HTR-8/SVneo (cell line): ENCODE measurements at regions not wholly inside any gene's neighbourhood (a gene's known extent, or its start where the extent isn't known, plus 50 kb on each side); places are given as distances from the start of the nearest gene placed in this dataset.

Source experiments
- DNase-seq: peaks from one replicate; pipeline ENCODE4 v3.0.0; 2011; ENCODE audit warnings: low spot score, mixed read lengths; ENCODE audit not compliant: insufficient read length
- FAIRE-seq: peaks from 2 replicates; lab custom pipeline; 2011; peaks lifted over from hg19 to GRCh38; lab: Jason Lieb, UNC

DNA sequence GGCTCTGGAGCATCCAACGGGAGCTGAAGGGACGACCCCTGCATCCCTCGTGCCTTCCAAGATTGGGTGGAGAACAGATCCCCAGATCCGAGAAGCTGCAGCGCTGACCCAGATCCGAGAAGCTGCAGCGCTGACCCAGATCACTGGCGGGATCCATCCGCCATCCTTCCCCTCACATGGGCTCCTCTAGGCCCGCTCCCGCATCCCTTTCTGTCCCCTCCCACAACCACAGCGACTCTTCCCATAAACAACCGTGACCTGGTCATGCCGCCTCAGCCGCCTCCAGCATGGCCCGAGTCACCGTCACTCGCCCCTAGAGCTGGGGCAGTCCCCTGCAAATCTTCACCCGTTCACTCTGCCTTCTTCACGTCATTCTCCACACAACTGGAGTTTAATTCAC lies 124.9 kb downstream of the UTP18 start:
- no peak for FAIRE-seq
- DNase-seq: no peak

DNA sequence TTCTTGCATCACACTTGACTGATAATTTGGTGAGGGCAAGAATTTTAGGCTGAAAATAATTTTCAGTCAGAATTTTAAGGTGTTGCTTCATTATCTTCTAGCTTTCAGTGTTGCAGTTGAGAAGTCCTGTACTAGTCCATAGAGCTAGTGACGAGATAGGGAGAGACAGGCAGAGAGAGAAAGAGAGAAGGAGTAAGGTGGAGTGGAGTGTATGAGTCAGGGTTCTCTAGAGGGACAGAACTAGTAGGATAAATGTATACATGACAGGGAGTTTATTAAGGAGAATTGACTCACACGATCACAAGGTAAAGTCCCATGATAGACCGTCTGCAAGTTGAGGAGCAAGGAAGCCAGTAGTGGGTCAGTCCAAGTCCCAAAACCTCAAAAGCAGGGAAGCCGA lies 127.2 kb downstream of the UTP18 start:
- DNase-seq: no peak
- FAIRE-seq: no peak

DNA sequence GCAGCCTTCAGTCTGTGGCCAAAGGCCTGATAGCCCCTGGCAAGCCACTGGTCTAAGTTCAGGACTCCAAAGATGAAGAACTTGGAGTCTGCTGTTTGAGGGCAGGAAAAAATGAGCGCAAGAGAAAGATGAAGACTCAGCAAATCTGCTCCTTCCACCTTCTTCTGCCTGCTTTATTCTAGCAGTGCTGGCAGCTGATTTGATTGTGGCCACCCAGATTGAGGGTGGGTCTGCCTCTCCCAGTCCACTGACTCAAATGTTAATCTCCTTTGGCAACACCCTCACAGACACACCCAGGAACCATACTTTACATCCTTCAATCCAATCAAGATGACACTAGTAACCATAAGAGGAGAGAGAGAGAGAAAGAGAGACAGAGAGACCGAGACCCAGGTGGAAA lies 127.6 kb downstream of the UTP18 start:
- no peak for DNase-seq
- no peak for FAIRE-seq

DNA sequence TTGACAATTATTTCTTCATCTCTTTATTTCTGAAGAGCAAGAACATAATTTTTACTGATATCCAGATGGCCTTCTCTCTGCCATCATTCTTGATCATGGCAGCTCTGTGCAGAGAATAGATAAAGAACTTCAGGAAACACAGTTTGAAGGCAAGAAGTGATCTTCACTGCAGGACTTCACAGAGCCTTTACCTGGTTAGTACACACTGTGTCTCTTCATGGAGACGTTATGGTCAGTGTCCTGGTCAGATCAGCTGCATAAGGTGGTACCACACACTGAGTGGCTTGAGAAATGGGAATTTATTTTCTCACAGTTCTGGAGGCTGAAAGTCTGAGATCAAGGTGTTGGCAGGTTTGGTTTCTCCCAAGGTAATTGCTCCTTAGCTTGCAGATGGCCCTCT lies 129.5 kb downstream of the UTP18 start:
- DNase-seq (no peak), FAIRE-seq (no peak)

DNA sequence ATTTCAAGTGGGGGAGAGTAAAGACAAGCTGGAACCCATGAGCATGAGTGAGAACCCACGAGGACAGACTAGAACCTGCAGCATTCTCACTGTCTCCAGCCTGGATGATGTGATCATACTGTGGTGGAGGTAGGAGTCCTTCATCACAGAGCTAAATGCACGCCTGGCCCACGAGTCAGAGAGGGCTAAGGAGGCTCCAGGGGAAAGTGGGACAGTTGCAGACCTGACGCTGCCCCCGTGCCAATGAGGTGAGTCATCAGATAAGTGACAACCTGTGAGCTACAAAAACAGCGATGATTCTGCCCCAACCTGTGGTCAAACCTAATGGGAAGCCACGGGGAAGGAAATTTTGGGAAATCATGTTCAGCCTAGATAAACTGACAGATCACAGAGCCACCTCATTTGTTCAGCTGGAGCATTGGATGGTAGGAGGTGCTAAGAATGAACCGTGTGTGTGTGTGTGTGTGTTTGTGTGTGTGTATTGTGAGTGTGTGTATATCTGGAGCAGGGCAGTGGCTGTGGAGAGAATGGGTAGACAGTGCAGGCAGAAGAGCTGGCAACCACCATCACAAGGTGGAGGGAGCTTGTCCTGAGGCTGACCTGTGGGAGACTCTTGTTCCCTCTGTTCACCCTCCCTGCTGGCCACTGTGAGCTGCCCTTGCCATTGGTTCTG lies 131.8 kb downstream of the UTP18 start:
- DNase-seq (no peak), FAIRE-seq (peak; percentile 28)

DNA sequence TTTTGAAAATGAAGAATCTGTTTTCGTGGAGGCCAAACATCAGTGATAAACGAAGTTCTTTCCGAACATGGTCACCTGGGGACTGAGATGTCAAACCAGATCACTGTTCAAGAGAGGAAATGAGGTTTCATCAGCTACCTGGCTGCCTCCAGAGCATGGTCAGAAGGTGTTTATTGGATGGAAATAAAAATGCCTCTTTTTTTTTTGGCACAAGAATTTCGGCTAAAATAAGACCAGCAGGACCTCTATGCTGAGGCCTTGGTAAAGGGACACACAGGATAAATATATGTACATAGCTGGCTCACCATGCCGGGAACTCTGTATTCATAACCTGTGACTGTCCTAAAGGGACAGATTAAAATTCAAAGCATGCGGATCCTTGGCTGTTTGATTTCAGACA lies 135.3 kb downstream of the UTP18 start:
- DNase-seq (no peak), FAIRE-seq (no peak)

DNA sequence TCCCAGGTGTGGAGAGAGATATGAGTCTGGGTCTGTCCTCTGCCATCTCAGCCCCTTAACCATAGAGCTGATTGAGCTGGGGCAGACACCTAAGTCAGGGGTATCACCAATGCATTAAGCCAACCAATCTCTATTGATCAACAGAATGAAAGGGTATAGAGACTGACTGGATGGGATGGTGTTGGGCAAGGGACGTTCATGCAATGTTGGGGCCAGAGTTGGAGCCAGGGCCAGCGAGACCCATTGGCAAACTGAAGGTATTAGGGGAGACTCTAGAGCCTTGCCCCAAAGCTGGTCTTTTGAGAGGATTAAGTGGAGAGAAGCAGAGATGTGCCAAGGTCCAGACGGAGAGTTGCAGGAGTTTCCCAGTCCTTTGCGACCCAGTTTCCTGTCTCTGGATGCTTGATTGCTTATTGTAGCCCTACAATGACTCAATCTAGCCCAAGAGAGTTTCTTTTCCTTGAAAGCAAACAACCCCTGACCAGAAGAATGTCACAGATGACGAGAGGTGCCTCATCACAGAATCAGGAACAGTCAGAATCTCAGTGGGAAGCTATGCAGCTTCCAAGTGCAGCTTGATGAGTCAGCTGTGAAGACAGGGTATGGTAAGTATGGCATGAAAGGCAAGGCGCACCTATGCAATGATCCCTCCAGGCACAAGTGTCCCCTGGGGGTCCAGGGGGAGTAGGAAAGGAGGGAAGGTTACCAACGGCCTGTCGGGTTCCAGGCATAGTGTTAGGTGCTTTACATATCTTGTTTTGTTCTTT lies 137.2 kb downstream of the UTP18 start:
- DNase-seq (peak; percentile 28), FAIRE-seq (peak; percentile 65)

DNA sequence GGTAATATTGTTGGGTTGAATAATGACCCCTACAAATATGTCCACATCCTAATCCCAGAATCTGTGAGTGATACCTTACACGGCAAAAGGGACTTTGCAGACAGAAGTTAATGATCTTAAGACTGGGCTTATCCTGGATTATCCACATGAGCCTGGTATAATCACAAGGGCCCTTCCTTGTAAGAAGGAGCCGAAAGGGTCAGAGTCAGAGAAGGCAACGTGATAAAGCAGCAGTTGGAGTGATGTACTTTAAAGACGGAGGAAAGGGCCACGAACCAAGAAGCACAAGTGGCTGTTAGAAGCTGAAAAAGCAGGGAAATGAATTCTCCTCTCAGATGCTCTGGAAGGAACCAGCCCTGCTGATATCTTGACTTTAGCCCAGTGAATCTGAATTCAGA lies 137.8 kb downstream of the UTP18 start:
- DNase-seq (no peak), FAIRE-seq (no peak)

DNA sequence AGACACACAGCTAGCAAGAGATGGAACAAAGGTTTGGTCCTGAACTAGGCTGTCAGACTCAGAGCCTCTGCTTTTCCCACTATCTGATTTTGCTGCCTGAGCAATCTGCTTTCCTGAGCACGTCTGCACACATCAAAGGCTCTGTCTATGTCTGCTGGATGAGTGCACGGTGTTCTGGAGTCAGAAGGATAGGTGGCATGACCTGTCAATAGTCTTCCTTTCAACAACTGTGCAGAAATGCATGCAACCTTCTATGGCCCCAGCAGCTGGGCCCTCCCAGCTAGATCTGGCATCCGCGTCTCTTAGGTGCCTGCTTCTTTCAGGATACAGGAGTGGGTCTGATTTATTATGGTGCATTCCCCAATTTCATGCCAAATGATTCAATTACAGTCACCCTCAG lies 138.3 kb downstream of the UTP18 start:
- peak; percentile 16 for FAIRE-seq
- no peak for DNase-seq

DNA sequence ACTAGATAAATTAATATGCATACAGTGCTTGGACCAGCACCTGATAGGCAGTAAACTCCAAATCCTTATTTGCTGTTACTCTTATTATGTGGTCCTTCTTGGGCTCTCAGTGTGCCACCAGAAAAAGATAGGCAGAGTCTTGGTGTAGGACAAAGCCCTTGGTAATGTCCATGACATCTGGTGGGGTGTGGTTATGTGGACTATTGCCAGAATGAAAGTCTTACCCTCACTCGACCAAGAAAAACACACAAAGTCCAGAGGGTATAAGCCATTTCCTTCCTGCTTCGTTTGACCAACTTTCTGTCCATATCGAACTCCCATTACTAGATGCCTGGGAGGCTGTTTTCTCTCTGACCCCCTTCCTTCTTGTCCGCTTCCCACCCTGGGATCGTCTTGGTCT lies 140.9 kb downstream of the UTP18 start:
- FAIRE-seq: no peak

DNA sequence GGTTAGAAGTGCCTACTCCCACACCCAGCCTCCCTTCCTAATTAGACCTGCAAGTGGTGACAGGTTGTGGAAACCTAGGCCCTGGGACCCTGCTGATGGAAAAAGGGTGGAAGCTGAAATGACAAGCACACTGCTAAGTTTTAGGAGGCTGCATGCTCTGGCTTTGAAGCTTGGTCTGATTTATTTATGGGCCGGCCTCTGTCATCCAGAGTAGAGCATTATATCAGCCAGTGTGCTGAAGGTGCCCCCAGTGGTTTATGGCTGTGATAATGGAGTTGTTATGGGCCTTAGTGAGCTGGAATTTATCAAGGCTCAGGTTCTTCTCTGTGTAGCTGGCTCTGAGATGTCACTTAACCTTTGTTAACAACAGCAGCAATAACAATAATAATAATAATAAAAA lies 142.6 kb downstream of the UTP18 start:
- DNase-seq (no peak), FAIRE-seq (no peak)

More for the DNA sequence above, 140.9 kb downstream of the UTP18 start:
- DNase-seq: no peak

DNA sequence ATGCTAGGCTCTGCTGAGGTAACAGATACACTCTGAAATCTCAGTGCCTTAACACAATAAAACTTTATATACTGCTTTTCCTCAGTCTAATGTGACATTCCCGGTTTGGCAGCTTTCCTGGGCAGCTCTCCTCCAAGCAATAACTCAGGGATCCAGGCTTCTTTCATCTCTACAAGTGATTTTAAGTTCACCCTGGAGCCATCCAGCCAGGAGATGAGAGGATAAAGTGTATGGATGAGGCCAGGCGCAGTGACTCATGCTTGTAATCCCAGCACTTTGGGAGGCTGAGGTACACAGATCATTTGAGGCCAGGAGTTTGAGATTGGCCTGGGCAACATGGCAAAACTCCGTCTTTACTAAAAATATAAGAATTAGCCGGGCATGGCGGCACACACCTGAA lies 147.2 kb downstream of the UTP18 start:
- DNase-seq (no peak), FAIRE-seq (no peak)

DNA sequence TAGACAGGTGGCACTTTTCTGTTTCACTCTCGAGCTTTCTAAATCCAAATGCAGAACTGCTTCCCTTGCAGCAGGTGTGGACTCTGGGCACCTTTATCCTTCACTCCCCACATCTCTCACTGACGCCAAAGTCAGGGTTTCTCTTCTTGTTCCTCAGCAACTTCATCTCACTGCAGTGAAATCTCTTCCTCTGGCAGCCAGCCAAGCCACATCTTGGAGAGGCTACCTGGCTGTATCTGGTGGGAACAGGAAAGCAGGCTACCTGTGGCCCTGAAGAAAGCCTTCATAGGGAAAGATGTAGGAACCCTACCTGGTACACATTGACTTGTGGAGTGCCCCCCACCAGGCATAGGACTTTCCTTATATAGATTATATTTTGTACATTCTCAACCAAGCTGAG lies 159.1 kb downstream of the UTP18 start:
- DNase-seq (no peak), FAIRE-seq (no peak)

DNA sequence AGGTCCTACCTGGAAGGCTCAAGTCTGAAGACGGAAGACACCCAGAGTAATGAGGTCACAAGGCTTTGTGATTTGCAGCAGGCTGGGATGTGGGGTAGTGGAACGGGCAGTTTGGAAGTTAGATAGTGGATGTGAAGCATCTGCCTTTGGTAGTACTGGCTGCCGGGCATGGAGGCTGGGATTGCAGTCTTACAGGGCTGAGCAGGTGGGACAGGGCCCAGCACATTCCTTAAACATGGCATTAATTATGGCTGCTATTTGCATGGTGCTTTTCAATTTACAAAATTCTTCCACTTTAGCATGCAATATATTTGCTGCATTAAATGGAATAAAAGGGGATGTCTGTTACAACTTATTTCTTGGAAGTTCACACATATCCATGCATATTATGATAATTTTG lies 161.2 kb downstream of the UTP18 start:
- FAIRE-seq (peak; percentile 9), DNase-seq (no peak)

DNA sequence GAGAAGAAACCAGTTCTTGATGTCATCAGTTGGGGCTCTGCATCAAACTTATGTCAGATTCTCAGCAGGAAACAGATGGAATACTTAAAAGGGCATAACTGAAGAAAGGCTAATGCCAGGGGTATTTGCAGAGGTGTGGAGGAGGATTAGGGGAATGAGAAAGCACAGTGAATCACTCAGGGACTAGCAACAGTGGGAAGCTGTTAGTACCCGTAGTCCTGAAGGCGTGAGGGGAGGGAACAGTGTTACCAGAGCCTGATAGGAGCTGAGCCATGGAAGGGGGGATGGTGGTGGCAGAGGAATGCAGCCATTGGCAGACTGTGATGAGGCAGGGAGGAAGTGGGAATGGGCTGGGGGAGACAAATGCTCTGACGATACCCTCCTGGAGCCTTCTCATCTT lies 162.3 kb downstream of the UTP18 start:
- peak; percentile 31 for FAIRE-seq
- no peak for DNase-seq

DNA sequence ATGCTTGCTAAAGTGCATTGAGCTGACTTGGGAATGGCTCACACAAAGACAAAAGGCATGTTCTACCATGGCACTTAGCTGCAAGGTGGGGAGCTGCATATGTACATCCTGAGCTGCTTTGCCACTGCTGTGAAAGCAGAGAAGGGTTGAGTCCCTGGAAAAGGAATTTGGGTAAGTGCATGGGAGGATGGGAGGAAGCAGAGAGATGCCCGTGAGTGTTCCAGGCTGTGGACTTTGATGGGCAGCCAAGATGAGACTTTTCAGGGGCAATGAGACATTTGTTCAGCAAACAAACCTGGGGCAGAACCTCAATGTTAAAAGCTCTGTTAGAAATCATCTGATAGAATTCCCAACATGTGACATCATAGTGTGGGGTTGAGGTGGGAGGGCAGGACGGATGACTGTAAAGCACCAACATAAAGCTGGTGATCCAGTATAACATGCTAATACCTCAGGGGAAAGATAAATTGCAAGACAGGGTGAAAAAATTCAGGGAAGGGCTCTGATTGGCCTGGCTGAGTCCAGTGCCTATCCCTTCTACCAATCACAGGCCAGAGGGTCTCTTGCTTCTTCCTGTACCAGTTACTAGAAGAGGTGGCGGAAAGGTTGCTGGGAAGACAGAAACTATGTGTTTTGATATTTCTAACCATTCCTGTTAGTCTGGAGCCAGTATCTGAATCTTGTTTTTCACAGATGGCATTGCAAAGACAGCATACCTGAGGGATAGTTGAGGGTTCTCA lies 163.2 kb downstream of the UTP18 start:
- FAIRE-seq (no peak), DNase-seq (no peak)

DNA sequence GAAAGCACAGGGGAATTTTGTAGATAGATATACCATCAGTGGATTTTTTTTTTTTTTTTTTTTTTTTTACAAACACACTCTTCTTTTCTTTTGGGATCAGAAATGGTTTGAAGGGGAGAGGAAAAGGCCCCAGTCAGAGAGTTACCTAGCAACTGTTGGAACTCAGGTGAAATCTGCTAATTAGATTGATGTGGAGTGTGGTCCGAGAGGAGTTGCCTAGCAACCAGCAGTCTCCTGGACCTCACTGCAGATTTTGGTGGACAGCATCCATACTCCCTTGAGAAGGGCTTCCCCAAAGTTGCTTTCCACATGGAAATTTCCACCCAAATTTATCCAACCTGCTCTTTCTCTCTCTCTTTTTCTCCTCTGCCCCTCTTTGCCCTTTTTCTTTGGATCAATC lies 165.4 kb downstream of the UTP18 start:
- DNase-seq (no peak), FAIRE-seq (no peak)

DNA sequence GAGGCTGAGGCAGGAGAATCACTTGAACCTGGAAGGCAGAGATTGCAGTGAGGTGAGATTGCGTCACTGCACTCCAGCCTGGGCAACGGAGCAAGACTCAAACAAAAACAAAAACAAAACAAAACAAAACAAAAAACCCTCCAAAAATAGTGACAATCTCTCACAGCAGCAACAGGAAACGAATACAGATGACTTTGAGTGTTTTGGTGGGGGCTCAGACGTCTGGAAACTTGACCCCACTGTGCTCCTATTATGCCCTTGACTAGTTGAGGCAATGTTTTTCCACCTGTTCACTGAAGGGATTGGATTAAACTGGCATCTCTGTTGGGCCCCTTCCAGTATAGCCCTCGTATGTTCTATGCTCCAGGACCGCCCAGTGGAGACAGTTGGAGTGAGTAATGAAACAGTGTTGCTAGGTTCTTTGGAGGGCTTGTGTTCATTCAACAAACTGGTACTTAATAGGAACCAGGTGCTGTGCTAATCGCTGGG lies 167.0 kb downstream of the UTP18 start:
- FAIRE-seq (no peak), DNase-seq (no peak)

DNA sequence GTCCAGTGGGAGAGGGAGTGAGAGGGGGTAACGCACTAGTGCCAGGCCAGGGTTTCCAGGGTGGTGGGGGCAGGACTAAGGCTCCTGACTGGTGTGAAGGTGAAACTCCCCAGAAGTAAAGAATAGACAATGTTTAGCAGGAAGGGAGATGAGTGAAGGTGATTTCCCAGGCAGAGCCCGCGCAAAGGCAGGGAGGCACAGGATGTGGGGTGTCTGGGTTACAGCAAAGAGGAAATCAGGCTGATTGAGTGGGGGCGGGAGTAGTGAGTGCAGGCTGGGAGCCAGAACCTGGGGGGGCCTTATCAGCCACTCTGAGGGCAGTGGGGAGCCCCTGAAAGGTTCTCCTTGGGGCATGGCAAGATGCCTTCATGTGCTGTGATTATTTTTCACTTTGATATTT lies 167.5 kb downstream of the UTP18 start:
- no peak for FAIRE-seq
- DNase-seq: no peak

DNA sequence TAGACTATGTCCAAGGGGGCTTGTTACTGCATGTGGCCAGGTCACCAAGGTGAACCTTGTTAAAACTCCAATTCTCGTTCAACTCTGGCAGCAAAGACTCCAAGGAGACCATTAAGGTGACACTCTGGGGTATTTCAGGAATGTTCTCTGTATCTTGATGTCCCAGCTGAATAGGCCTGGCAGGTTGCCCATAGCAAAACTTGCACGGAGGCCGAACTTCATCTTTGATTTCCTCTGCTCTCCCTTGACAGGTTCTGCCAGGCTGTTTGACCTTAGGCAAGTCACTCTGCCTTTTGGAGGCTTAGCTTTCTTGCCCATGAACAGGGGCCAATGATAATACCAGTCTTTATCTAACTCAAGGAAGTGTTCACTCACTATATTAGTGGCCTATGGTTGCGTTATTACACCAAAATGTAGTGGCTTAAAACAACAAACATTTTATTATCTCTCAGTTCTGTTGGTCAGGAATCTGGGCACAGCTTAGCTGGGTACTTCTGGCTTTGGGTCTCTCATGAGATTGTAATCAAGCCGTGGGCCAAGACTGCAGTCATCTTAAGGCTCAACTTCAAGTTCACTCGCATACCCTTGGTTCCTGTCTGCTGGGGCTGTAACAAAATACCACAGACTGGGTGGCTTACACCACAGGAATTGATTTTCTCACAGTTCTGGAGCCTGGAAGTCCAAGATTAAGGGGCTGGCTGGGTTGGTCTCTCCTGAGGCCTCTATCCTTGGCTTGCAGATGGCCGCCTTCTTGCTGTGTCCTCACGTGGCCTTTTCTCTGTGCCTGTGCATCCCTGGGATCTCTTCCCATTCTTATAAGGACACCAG lies 168.5 kb downstream of the UTP18 start:
- FAIRE-seq: no peak
- DNase-seq: no peak
